Activated B cell treated with CpG ODN at 0.5 μM for 24 hours (primary cell): ENCODE measurements at regions not wholly inside any gene's neighbourhood (a gene's known extent, or its start where the extent isn't known, plus 50 kb on each side); places are given as distances from the start of the nearest gene placed in this dataset.

Experiments
- ATAC-seq: fragments of 200-7000 bp; cut with Tn5 transposase; one replicate; pipeline ENCODE4 v1.10.0; 2021; ENCODE audit warnings: low read depth, mild to moderate bottlenecking, moderate library complexity
- CTCF ChIA-PET: fragments of 350-600 bp; sonication (Branson Sonifier 250); formaldehyde crosslinking; loops from one replicate; lab custom pipeline; 2021; ENCODE audit warnings: antibody characterized with exemption; lab: Charles Lee
- POLR2A ChIA-PET: fragments of 350-600 bp; sonication (Branson Sonifier 250); formaldehyde crosslinking; loops from one replicate; lab custom pipeline; 2021; ENCODE audit warnings: antibody characterized with exemption; lab: Charles Lee
- DNase-seq: peaks from one replicate; pipeline ENCODE4 v3.0.0; 2022
- H3K27ac Mint-ChIP-seq: one replicate; pipeline ENCODE4 v1.8.0; 2020; ENCODE audit warnings: mixed read lengths
- H3K27me3 Mint-ChIP-seq: one replicate; pipeline ENCODE4 v1.8.0; 2021; ENCODE audit warnings: mixed read lengths
- H3K36me3 Mint-ChIP-seq: one replicate; pipeline ENCODE4 v1.8.0; 2021; ENCODE audit warnings: low read depth, mixed read lengths
- H3K4me1 Mint-ChIP-seq: one replicate; pipeline ENCODE4 v1.8.0; 2021; ENCODE audit warnings: mixed read lengths
- H3K4me3 Mint-ChIP-seq: one replicate; pipeline ENCODE4 v1.8.0; 2020; ENCODE audit warnings: mild to moderate bottlenecking, mixed read lengths
- H3K9me3 Mint-ChIP-seq: one replicate; pipeline ENCODE4 v1.8.0; 2020; ENCODE audit warnings: mixed read lengths
- CTCF ChIP-seq: fragments of 200-600 bp; IDR thresholded peaks from one replicate; pipeline ENCODE4 v1.8.0; 2022; ENCODE audit warnings: antibody characterized with exemption, mild to moderate bottlenecking
- intact Hi-C: fragments of 100-400 bp; cut with micrococcal nuclease; formaldehyde crosslinking; loops from one replicate; pipeline ENCODE4 v1.15.1; 2024

- Mint-ChIP-seq H3K27me3 (no peaks in the 10 kb centered on the region), H3K27ac (no peak overlapping the region), H3K9me3 (peaks cover 13% of the 10 kb centered on the region), H3K4me1 (no peaks in the 10 kb centered on the region), H3K36me3 (no peaks in the 10 kb centered on the region), H3K4me3 (no peak overlapping the region)
- POLR2A ChIA-PET = no interaction called here
- intact Hi-C loops = no loop called here
- no peak for TF ChIP-seq CTCF
- DNase-seq (no peak), ATAC-seq (no peak)
- CTCF ChIA-PET = no interaction called here
Measured at GRCh38 chr9:29697011-29697410, 2123.7 kb upstream of the C9orf72 start.

- ChIA-PET POLR2A (no interaction called here), CTCF (no interaction called here)
- no peak for DNase-seq
- H3K36me3 Mint-ChIP-seq = no peaks in the 10 kb centered on the region
- no peak for TF ChIP-seq CTCF
- no peaks in the 10 kb centered on the region for H3K4me1 Mint-ChIP-seq
- ATAC-seq = no peak
- intact Hi-C loops = no loop called here
- H3K4me3 Mint-ChIP-seq = no peak overlapping the region
- H3K27me3 Mint-ChIP-seq = no peaks in the 10 kb centered on the region
- H3K9me3 Mint-ChIP-seq = peaks cover 4% of the 10 kb centered on the region
- no peak overlapping the region for H3K27ac Mint-ChIP-seq
Measured at GRCh38 chr9:29701559-29701958, 2128.3 kb upstream of the C9orf72 start.

GRCh38 chr9:29701971-29702370 lies 2128.7 kb upstream of the C9orf72 start:
- no peak for ATAC-seq
- POLR2A ChIA-PET = no interaction called here
- H3K9me3 Mint-ChIP-seq = peaks cover 4% of the 10 kb centered on the region
- H3K36me3 Mint-ChIP-seq = no peaks in the 10 kb centered on the region
- H3K4me1 Mint-ChIP-seq = no peaks in the 10 kb centered on the region
- no peak for TF ChIP-seq CTCF
- CTCF ChIA-PET = no interaction called here
- no peak overlapping the region for H3K4me3 Mint-ChIP-seq
- H3K27ac Mint-ChIP-seq = no peak overlapping the region
- no peaks in the 10 kb centered on the region for H3K27me3 Mint-ChIP-seq
- DNase-seq = no peak
- intact Hi-C loops = no loop called here

- intact Hi-C loops = no loop called here
- Mint-ChIP-seq H3K36me3 (no peaks in the 10 kb centered on the region), H3K27me3 (no peaks in the 10 kb centered on the region), H3K4me1 (no peaks in the 10 kb centered on the region), H3K4me3 (no peak overlapping the region), H3K27ac (no peak overlapping the region), H3K9me3 (peaks cover 6% of the 10 kb centered on the region)
- CTCF ChIA-PET = no interaction called here
- ATAC-seq (no peak), DNase-seq (no peak)
- POLR2A ChIA-PET = no interaction called here
- no peak for TF ChIP-seq CTCF
Measured at GRCh38 chr9:29714860-29715259, 2141.6 kb upstream of the C9orf72 start.

GRCh38 chr9:29717631-29718030 lies 2144.3 kb upstream of the C9orf72 start:
- Mint-ChIP-seq H3K27ac (no peak overlapping the region), H3K27me3 (no peaks in the 10 kb centered on the region), H3K9me3 (peaks cover 9% of the 10 kb centered on the region), H3K4me1 (no peaks in the 10 kb centered on the region), H3K4me3 (no peak overlapping the region), H3K36me3 (no peaks in the 10 kb centered on the region)
- TF ChIP-seq CTCF = no peak
- ChIA-PET CTCF (no interaction called here), POLR2A (no interaction called here)
- ATAC-seq = no peak
- DNase-seq = no peak
- intact Hi-C loops = no loop called here
